ENCODE measurements at regions not wholly inside any gene's neighbourhood (a gene's known extent, or its start where the extent isn't known, plus 50 kb on each side); places are given as distances from the start of the nearest gene placed in this dataset.

GRCh38 chr5:129216001-129216400 lies 121.5 kb downstream of the ISOC1 start:
- no peak overlapping the region for H3K9ac ChIP-seq (ENCODE audit: low read depth in 1 of 2, low read length in 2 of 2)
- 84% methylated on average over 6 of the region's 6 CpGs for WGBS
- H3K4me1 ChIP-seq (ENCODE audit: control insufficient read depth in 4 of 4, insufficient read depth in 4 of 4, low read length in 3 of 4), result no peaks in the 10 kb centered on the region
- H3K27me3 ChIP-seq (ENCODE audit: control insufficient read depth in 4 of 4, insufficient read depth in 4 of 4, low read length in 3 of 4), result no peaks in the 10 kb centered on the region
- no peak overlapping the region for H3K4me3 ChIP-seq (ENCODE audit: low read depth in 1 of 3, low read length in 3 of 3)
- H3K9me3 ChIP-seq (ENCODE audit: control insufficient read depth in 4 of 4, low read length in 3 of 4), result peaks cover 0 to 2% (median 0%) of the 10 kb centered on the region in 4 donors
- no peak for DNase-seq (ENCODE audit: low spot score)
- TF ChIP-seq FOXA2 (IDR thresholded peaks at IDR 0.05) (no peak), JUND (IDR thresholded peaks at IDR 0.05) (no peak)
- TF ChIP-seq, protein P1, sequence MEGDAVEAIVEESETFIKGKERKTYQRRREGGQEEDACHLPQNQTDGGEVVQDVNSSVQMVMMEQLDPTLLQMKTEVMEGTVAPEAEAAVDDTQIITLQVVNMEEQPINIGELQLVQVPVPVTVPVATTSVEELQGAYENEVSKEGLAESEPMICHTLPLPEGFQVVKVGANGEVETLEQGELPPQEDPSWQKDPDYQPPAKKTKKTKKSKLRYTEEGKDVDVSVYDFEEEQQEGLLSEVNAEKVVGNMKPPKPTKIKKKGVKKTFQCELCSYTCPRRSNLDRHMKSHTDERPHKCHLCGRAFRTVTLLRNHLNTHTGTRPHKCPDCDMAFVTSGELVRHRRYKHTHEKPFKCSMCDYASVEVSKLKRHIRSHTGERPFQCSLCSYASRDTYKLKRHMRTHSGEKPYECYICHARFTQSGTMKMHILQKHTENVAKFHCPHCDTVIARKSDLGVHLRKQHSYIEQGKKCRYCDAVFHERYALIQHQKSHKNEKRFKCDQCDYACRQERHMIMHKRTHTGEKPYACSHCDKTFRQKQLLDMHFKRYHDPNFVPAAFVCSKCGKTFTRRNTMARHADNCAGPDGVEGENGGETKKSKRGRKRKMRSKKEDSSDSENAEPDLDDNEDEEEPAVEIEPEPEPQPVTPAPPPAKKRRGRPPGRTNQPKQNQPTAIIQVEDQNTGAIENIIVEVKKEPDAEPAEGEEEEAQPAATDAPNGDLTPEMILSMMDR (IDR thresholded peaks at IDR 0.05; ENCODE audit: low read depth, low read length, missing input control), result no peak
- TF ChIP-seq, protein P2, sequence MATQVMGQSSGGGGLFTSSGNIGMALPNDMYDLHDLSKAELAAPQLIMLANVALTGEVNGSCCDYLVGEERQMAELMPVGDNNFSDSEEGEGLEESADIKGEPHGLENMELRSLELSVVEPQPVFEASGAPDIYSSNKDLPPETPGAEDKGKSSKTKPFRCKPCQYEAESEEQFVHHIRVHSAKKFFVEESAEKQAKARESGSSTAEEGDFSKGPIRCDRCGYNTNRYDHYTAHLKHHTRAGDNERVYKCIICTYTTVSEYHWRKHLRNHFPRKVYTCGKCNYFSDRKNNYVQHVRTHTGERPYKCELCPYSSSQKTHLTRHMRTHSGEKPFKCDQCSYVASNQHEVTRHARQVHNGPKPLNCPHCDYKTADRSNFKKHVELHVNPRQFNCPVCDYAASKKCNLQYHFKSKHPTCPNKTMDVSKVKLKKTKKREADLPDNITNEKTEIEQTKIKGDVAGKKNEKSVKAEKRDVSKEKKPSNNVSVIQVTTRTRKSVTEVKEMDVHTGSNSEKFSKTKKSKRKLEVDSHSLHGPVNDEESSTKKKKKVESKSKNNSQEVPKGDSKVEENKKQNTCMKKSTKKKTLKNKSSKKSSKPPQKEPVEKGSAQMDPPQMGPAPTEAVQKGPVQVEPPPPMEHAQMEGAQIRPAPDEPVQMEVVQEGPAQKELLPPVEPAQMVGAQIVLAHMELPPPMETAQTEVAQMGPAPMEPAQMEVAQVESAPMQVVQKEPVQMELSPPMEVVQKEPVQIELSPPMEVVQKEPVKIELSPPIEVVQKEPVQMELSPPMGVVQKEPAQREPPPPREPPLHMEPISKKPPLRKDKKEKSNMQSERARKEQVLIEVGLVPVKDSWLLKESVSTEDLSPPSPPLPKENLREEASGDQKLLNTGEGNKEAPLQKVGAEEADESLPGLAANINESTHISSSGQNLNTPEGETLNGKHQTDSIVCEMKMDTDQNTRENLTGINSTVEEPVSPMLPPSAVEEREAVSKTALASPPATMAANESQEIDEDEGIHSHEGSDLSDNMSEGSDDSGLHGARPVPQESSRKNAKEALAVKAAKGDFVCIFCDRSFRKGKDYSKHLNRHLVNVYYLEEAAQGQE (IDR thresholded peaks at IDR 0.05), result no peak
- H3K27ac ChIP-seq (ENCODE audit: low read depth in 1 of 2, low read length in 2 of 2), result no peak overlapping the region
- H3K36me3 ChIP-seq (ENCODE audit: control insufficient read depth in 4 of 4, insufficient read depth in 3 of 4, low read depth in 1 of 4, low read length in 3 of 4), result peaks cover 0 to 3% (median 0%) of the 10 kb centered on the region in 4 donors

DNA sequence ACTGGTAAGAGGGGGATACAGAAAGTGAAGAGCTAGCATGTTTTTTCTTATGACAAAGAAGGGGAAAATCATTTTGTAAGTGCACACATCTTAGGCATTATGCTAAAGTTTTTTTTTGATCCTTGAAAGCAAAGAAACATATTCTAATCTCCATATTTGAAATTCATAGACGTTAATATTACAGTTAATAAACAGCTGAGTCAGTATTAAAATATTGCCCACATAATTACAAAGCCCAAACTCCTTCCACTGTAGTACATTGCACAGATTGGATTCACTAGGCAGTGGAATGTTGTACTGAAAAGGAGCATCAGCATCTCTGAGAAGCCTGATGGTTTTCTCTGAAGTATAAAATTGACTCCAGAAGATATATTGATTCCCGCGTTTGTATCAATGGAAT lies 122.6 kb downstream of the ISOC1 start:
- WGBS, result 86% methylated on average over 3 of the region's 3 CpGs
- Histone ChIP-seq H3K27ac (ENCODE audit: low read depth in 1 of 2, low read length in 2 of 2) (no peak overlapping the region), H3K9ac (ENCODE audit: low read depth in 1 of 2, low read length in 2 of 2) (no peak overlapping the region), H3K4me1 (ENCODE audit: control insufficient read depth in 4 of 4, insufficient read depth in 4 of 4, low read length in 3 of 4) (no peaks in the 10 kb centered on the region), H3K27me3 (ENCODE audit: control insufficient read depth in 4 of 4, insufficient read depth in 4 of 4, low read length in 3 of 4) (no peaks in the 10 kb centered on the region), H3K36me3 (ENCODE audit: control insufficient read depth in 4 of 4, insufficient read depth in 3 of 4, low read depth in 1 of 4, low read length in 3 of 4) (peaks cover 0 to 3% (median 0%) of the 10 kb centered on the region in 4 donors), H3K4me3 (ENCODE audit: low read depth in 1 of 3, low read length in 3 of 3) (no peak overlapping the region), H3K9me3 (ENCODE audit: control insufficient read depth in 4 of 4, low read length in 3 of 4) (peaks cover 0 to 2% (median 0%) of the 10 kb centered on the region in 4 donors)
- DNase-seq (ENCODE audit: low spot score), result no peak
- TF ChIP-seq NR2F2 (IDR thresholded peaks at IDR 0.05) (no peak), HNF4G (IDR thresholded peaks at IDR 0.05) (no peak), RXRA (IDR thresholded peaks at IDR 0.05) (no peak), MAX (IDR thresholded peaks at IDR 0.05) (no peak), SP1 (IDR thresholded peaks at IDR 0.05) (no peak), HNF4A (conservative IDR thresholded peaks at IDR 0.05) (no peak), GABPA (IDR thresholded peaks at IDR 0.05 in 1 of 2, conservative IDR thresholded peaks at IDR 0.05 in 1 of 2) (no peak), EGR1 (IDR thresholded peaks at IDR 0.05; ENCODE audit: low read depth in 2 of 2) (no peak), TAF1 (conservative IDR thresholded peaks at IDR 0.05) (no peak), FOXA1 (IDR thresholded peaks at IDR 0.05) (no peak), JUND (IDR thresholded peaks at IDR 0.05) (no peak)
- TF ChIP-seq, protein P3, sequence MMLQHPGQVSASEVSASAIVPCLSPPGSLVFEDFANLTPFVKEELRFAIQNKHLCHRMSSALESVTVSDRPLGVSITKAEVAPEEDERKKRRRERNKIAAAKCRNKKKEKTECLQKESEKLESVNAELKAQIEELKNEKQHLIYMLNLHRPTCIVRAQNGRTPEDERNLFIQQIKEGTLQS (IDR thresholded peaks at IDR 0.05), result no peak
- TF ChIP-seq, protein P4, sequence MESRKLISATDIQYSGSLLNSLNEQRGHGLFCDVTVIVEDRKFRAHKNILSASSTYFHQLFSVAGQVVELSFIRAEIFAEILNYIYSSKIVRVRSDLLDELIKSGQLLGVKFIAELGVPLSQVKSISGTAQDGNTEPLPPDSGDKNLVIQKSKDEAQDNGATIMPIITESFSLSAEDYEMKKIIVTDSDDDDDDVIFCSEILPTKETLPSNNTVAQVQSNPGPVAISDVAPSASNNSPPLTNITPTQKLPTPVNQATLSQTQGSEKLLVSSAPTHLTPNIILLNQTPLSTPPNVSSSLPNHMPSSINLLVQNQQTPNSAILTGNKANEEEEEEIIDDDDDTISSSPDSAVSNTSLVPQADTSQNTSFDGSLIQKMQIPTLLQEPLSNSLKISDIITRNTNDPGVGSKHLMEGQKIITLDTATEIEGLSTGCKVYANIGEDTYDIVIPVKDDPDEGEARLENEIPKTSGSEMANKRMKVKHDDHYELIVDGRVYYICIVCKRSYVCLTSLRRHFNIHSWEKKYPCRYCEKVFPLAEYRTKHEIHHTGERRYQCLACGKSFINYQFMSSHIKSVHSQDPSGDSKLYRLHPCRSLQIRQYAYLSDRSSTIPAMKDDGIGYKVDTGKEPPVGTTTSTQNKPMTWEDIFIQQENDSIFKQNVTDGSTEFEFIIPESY (IDR thresholded peaks at IDR 0.05), result no peak
- TF ChIP-seq, protein P1 (IDR thresholded peaks at IDR 0.05; ENCODE audit: low read depth, low read length, missing input control), result no peak
